AG04449 (cell line): ENCODE measurements at regions not wholly inside any gene's neighbourhood (a gene's known extent, or its start where the extent isn't known, plus 50 kb on each side); places are given as distances from the start of the nearest gene placed in this dataset.

ENCODE experiments used
- CTCF ChIA-PET: fragments of 350-600 bp; formaldehyde crosslinking; extraction: SDS; loops from one replicate; lab custom pipeline; 2021; ENCODE audit warnings: antibody characterized with exemption; lab: Yijun Ruan, JAX
- POLR2A ChIA-PET: fragments of 400-600, 350-600 bp; formaldehyde crosslinking; extraction: SDS; loops from one replicate; lab custom pipeline; 2020; ENCODE audit warnings: antibody characterized with exemption, inconsistent platforms; lab: Yijun Ruan, JAX
- DNase-seq: peaks from one replicate; pipeline ENCODE4 v3.0.0-alpha.2; 2010; ENCODE audit warnings: low read depth, low spot score
- H3K4me3 ChIP-seq: 2 replicates; pipeline ENCODE4 v1.5.1; 2011; ENCODE audit warnings: low read depth, mild to moderate bottlenecking, control low read depth, low read length
- CTCF ChIP-seq: IDR thresholded peaks from one replicate; pipeline ENCODE4 v1.5.1; 2011; ENCODE audit warnings: mild to moderate bottlenecking, moderate library complexity, low read length, control low read depth, inconsistent platforms; ENCODE audit not compliant: insufficient read depth; ENCODE audit errors: missing control alignments

- H3K4me3 ChIP-seq, result no peak overlapping the region
- POLR2A ChIA-PET, result no interaction called here
- DNase-seq, result no peak
- CTCF ChIA-PET, result no interaction called here
- TF ChIP-seq CTCF, result no peak
These were observed 150.1 kb upstream of the SOX5 start for GRCh38 chr12:24099576-24099975.

- CTCF ChIA-PET, result no interaction called here
- TF ChIP-seq CTCF, result no peak
- POLR2A ChIA-PET, result no interaction called here
- no peak for DNase-seq
- H3K4me3 ChIP-seq, result no peak overlapping the region
These were observed 145.8 kb upstream of the SOX5 start for GRCh38 chr12:24095245-24095644.

GRCh38 chr12:24089510-24089890, 140.0 kb upstream of the SOX5 start:
- POLR2A ChIA-PET, result no interaction called here
- no peak overlapping the region for H3K4me3 ChIP-seq
- no peak for TF ChIP-seq CTCF
- CTCF ChIA-PET, result no interaction called here
- no peak for DNase-seq

- POLR2A ChIA-PET, result no interaction called here
These were observed 139.5 kb upstream of the SOX5 start for GRCh38 chr12:24088751-24089509.

GRCh38 chr12:24087294-24087693, 137.8 kb upstream of the SOX5 start:
- no peak for DNase-seq
- TF ChIP-seq CTCF, result no peak
- ChIA-PET CTCF (no interaction called here), POLR2A (no interaction called here)
- H3K4me3 ChIP-seq, result no peak overlapping the region

More at GRCh38 chr12:24088751-24089509, 139.5 kb upstream of the SOX5 start:
- DNase-seq, result no peak
- CTCF ChIA-PET, result no interaction called here
- no peak for TF ChIP-seq CTCF
- H3K4me3 ChIP-seq, result no peak overlapping the region

GRCh38 chr12:24084800-24085199, 135.3 kb upstream of the SOX5 start:
- TF ChIP-seq CTCF, result no peak
- no peak overlapping the region for H3K4me3 ChIP-seq
- no peak for DNase-seq
- ChIA-PET POLR2A (no interaction called here), CTCF (no interaction called here)
